Breast epithelium (tissue), 4 donors: ENCODE measurements at regions not wholly inside any gene's neighbourhood (a gene's known extent, or its start where the extent isn't known, plus 50 kb on each side); places are given as distances from the start of the nearest gene placed in this dataset.

Experiments
- DNase-seq, 2 donors: peaks; one replicate each; pipeline ENCODE4 v3.0.0-alpha.2; 2019; ENCODE audit warnings: low spot score in 2 of 2
- H3K27ac ChIP-seq, 2 donors: fragments of 200-600 bp; sonication (generic) in 1 of 2; one replicate each; pipeline ENCODE4 v1.5.1; 2016 to 2019; ENCODE audit warnings: mild to moderate bottlenecking in 1 of 2
- H3K27me3 ChIP-seq, 2 donors: fragments of 200-600 bp; sonication (generic) in 1 of 2; one replicate each; pipeline versions ENCODE4 v1.5.1 to v1.6.0; 2017 to 2019; ENCODE audit warnings: control low read depth in 1 of 2, mild to moderate bottlenecking in 1 of 2
- H3K36me3 ChIP-seq: fragments of 200-600 bp; one replicate; pipeline ENCODE4 v1.5.1; 2019
- H3K4me1 ChIP-seq, 2 donors: fragments of 200-600 bp; sonication (generic); one replicate each; pipeline ENCODE4 v1.5.1; 2016 to 2019; ENCODE audit warnings: control low read depth in 1 of 2
- H3K4me3 ChIP-seq, 3 donors: fragments of 200-600 bp; sonication (generic); 1 replicate in 2 of 3; 2 replicates in 1 of 3; pipeline ENCODE4 v1.5.1; 2016 to 2019; ENCODE audit warnings: mild to moderate bottlenecking in 3 of 3, moderate library complexity in 2 of 3
- H3K9me3 ChIP-seq, 2 donors: fragments of 200-600 bp; sonication (generic) in 1 of 2; one replicate each; pipeline ENCODE4 v1.5.1; 2016 to 2019; ENCODE audit warnings: control low read depth in 1 of 2
- CTCF ChIP-seq, 3 donors: fragments of 450-650 bp; IDR thresholded peaks; one replicate each; pipeline ENCODE4 v1.5.1; 2016 to 2017; ENCODE audit warnings: antibody characterized with exemption in 3 of 3, mild to moderate bottlenecking in 3 of 3, moderate library complexity in 3 of 3
- POLR2A ChIP-seq: fragments of 450-650 bp; IDR thresholded peaks from one replicate; pipeline ENCODE4 v1.6.1; 2016; ENCODE audit warnings: antibody characterized with exemption, mild to moderate bottlenecking, moderate library complexity
- POLR2AphosphoS5 ChIP-seq, 3 donors: sonication (generic); formaldehyde crosslinking; IDR thresholded peaks; one replicate each; pipeline ENCODE4 v1.6.1; 2017; ENCODE audit warnings: antibody characterized with exemption in 3 of 3
- intact Hi-C: fragments of 100-400 bp; cut with DNase I; formaldehyde crosslinking; loops from one replicate; pipeline ENCODE4 v1.15.1; 2023; ENCODE audit warnings: low total_unique reads

DNA sequence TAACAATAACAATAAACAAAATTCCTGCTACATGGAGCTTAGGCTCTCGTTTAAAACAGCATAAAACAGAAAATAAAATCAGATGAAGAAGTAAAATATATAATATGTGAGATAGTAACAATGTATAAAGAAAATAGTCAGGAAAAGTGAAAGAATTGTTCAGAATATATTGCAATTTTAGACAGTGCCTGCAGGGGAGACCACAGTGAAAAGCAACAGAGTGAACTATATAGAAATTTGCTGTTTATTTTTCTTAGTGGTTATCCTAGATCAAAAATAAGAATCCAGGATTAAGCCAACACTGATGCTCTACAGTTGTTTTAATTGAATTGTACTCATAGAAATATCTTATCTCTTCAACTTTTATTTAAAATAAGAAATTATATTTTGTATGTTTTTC is 1639.0 kb upstream of the B3GALT2 start:
- H3K4me1 ChIP-seq: no peaks in the 10 kb centered on the region
- intact Hi-C loops: no loop called here
- no peaks in the 10 kb centered on the region for H3K9me3 ChIP-seq
- peaks cover 6% of the 10 kb centered on the region for H3K36me3 ChIP-seq
- H3K27ac ChIP-seq: no peak overlapping the region
- H3K4me3 ChIP-seq: no peak overlapping the region
- no peak for DNase-seq
- TF ChIP-seq CTCF (IDR thresholded peaks at IDR 0.05) (no peak), POLR2AphosphoS5 (IDR thresholded peaks at IDR 0.05) (no peak), POLR2A (no peak)
- no peaks in the 10 kb centered on the region for H3K27me3 ChIP-seq

DNA sequence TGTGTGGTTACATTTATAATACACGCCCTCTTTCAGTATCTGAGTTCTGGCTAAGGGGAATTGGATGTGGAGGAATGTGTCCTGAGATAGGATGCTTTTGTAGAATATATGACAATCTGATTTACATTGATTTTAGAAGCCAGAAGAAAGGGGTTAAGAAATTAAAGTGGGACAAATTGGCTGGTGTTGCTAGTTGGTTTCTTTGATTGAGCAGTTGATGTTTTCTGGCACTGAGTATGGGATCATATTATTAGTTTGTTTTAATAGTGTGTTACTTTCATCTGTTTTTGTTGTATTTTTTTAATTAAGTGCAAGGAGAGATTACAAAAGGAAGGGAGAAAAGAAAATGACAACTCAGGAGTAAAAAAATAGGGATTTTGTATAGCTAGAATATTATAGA is 1634.7 kb upstream of the B3GALT2 start:
- peaks cover 6% of the 10 kb centered on the region for H3K36me3 ChIP-seq
- H3K4me1 ChIP-seq: no peaks in the 10 kb centered on the region
- intact Hi-C loops: no loop called here
- no peak overlapping the region for H3K27ac ChIP-seq
- no peaks in the 10 kb centered on the region for H3K9me3 ChIP-seq
- no peak for DNase-seq
- no peak for TF ChIP-seq POLR2A
- H3K4me3 ChIP-seq: no peak overlapping the region
- no peaks in the 10 kb centered on the region for H3K27me3 ChIP-seq

GRCh38 chr1:194818674-194819073 is 1632.3 kb upstream of the B3GALT2 start:
- no peaks in the 10 kb centered on the region for H3K9me3 ChIP-seq

GRCh38 chr1:194816859-194817258 is 1630.4 kb upstream of the B3GALT2 start:
- intact Hi-C loops: no loop called here
- TF ChIP-seq POLR2AphosphoS5 (IDR thresholded peaks at IDR 0.05) (no peak), POLR2A (no peak), CTCF (IDR thresholded peaks at IDR 0.05) (no peak)
- DNase-seq: no peak
- H3K9me3 ChIP-seq: no peaks in the 10 kb centered on the region
- no peaks in the 10 kb centered on the region for H3K27me3 ChIP-seq
- no peak overlapping the region for H3K27ac ChIP-seq
- peaks cover under 1% of the 10 kb centered on the region for H3K36me3 ChIP-seq
- no peaks in the 10 kb centered on the region for H3K4me1 ChIP-seq
- no peak overlapping the region for H3K4me3 ChIP-seq

More at GRCh38 chr1:194818674-194819073, 1632.3 kb upstream of the B3GALT2 start:
- Histone ChIP-seq H3K27me3 (no peaks in the 10 kb centered on the region), H3K4me3 (no peak overlapping the region), H3K36me3 (peaks cover 6% of the 10 kb centered on the region), H3K27ac (no peak overlapping the region), H3K4me1 (no peaks in the 10 kb centered on the region)
- no peak for DNase-seq
- intact Hi-C loops: no loop called here
- no peak for TF ChIP-seq POLR2A
- no peak for TF ChIP-seq POLR2AphosphoS5 (IDR thresholded peaks at IDR 0.05)
- no peak for TF ChIP-seq CTCF (IDR thresholded peaks at IDR 0.05)

DNA sequence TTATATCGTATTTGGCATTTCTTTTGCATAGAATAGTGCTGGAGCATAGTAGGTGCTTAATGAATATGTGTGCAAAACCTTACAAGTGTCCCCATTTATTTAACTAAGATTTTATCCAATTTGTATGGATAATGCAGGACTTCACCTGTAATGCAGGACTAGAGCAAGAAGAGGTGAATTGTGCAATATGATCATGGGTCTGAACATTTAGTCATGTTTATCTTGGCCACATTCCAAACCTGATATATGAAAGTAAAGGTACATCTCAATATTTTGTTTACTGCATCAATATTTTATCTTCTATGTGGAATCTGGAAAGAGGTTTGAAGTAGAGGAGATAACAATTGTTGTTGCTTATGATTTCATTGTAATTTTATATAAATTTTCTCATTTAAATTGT is 1626.7 kb upstream of the B3GALT2 start:
- Histone ChIP-seq H3K27ac (no peak overlapping the region), H3K36me3 (no peaks in the 10 kb centered on the region), H3K9me3 (no peaks in the 10 kb centered on the region), H3K4me3 (no peak overlapping the region), H3K4me1 (no peaks in the 10 kb centered on the region), H3K27me3 (no peaks in the 10 kb centered on the region)
- intact Hi-C loops: no loop called here
- DNase-seq: no peak
- TF ChIP-seq POLR2AphosphoS5 (IDR thresholded peaks at IDR 0.05): no peak
- TF ChIP-seq CTCF (IDR thresholded peaks at IDR 0.05): no peak
- no peak for TF ChIP-seq POLR2A

- Histone ChIP-seq H3K4me3 (no peak overlapping the region), H3K27me3 (no peaks in the 10 kb centered on the region), H3K4me1 (no peaks in the 10 kb centered on the region), H3K9me3 (no peaks in the 10 kb centered on the region), H3K36me3 (no peaks in the 10 kb centered on the region), H3K27ac (no peak overlapping the region)
- no peak for DNase-seq
- intact Hi-C loops: loop anchor here (2.0 kb wide), 1 partner anchor 17 kb away; no protein-coding TSS in a partner anchor
- no peak for TF ChIP-seq POLR2A
- TF ChIP-seq CTCF (IDR thresholded peaks at IDR 0.05): no peak
- no peak for TF ChIP-seq POLR2AphosphoS5 (IDR thresholded peaks at IDR 0.05)
Measured at GRCh38 chr1:194809665-194810064, 1623.3 kb upstream of the B3GALT2 start.
